GM21619 (cell line): ENCODE measurements at regions not wholly inside any gene's neighbourhood (a gene's known extent, or its start where the extent isn't known, plus 50 kb on each side); places are given as distances from the start of the nearest gene placed in this dataset.
"Not testable (repeated sequence)": the region's sequence is repeated elsewhere in the genome, so short reads cannot be mapped to it uniquely, and the experiment has no call there.

Experiments
- ATAC-seq: cut with Tn5 transposase; IDR thresholded peaks from one replicate; pipeline ENCODE4 v1.9.1; 2021; ENCODE audit not compliant: unreplicated experiment

DNA sequence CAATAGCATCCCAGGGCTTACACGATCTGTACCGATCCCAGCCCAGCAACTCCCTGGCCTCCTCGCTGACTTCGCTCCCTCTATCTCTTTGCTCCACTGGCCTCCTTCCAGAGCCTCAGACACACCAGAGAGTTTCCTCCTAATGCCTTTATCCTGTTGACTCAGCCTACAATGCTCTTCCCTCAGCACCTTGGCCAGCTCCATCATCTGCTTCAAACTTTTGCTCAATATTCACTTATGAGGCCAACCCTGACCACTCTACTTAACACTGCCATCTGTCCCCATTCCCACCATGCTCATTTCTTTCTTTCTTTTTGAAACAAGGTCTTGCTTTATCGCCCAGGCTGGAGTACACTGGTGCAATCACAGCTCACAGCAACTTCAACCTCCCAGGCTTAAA, 180.9 kb downstream of the CEP170 start:
- ATAC-seq = not testable (repeated sequence)

- not testable (repeated sequence) for ATAC-seq
These were observed 188.0 kb downstream of the CEP170 start for GRCh38 chr1:243067056-243067455.

DNA sequence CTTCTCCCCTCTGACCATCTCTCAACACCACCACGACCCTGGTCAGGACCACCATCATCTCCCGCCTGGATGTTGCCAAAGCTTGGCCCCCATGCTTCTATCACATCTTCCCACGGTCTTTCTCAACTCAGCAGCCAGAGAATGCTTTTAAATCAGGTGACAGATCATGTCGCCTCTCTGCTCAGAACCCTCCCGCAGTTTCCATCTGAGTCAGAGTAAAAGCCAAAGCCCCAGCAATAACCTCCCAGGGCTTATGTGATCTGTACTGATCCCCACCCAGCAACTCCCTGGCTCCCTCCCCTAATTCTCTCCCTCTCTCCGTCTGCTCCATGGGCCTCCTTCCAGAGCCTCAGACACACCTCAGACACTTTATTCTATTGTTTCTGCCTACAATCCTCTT, 193.1 kb downstream of the CEP170 start:
- ATAC-seq = not testable (repeated sequence)

DNA sequence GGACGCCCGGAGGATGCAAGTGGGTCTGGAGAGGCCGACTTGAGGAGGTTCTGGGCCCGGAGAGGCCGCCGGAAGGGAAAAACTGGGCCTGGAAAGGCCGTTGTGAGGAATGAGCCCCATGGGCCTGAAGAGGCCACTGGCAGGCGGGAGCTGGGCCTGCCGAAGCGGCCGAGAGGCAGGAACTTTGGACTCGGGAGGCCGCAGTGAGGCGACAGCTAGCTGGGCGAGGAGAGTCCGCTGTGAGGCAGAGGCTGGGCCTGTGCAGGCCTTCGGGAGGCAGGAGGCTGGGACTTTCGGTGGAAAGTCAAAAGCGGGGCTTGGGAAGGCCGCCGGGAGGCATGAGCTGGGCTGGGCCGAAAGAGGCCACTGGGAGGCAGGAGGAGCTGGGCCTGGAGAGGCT, 199.6 kb downstream of the CEP170 start:
- not testable (repeated sequence) for ATAC-seq

DNA sequence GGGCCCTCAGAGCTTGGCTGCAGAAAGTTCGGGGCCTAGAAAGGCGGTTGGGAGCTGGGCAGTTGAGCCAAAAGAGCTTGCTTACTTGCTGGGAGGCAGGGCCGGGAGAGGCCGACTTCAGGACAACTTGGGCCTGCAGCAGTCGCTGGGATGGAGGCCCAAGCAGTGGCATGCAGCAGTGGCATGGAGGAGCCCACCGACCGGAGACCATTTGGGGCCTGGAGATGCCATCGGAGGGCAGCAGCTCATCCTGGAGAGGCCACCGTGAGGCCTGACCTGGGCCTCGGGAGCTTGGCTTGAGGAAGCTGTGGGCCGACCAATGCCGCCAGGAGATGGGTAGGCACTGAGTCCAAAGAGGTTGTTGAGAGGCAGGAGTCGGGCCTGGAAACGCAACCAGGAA, 200.0 kb downstream of the CEP170 start:
- not testable (repeated sequence) for ATAC-seq

- not testable (repeated sequence) for ATAC-seq
These were observed 200.4 kb downstream of the CEP170 start for GRCh38 chr1:243054681-243055080.

DNA sequence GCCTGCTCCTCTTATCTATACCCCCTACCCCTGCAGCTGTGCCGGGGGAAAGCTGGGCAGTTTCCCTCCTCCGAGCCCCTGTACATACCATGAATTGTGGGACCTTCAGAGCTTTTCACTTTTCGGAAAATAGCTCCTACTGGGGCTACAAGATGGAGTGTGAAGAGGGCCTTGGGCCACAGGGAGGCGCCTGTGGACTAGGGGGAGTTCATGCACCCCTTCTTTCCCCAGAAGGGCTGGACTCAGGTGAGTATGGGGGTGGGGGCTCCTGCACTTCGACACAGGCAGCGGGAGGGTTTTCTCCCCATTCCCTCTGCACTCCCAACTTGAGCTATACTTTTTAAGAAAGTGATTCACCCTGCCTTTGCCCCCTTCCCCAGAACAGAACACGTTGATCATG, 202.0 kb downstream of the CEP170 start:
- not testable (repeated sequence) for ATAC-seq

GRCh38 chr1:243050613-243051012, 204.5 kb downstream of the CEP170 start:
- ATAC-seq = not testable (repeated sequence)

- not testable (repeated sequence) for ATAC-seq
These were observed 205.4 kb downstream of the CEP170 start for GRCh38 chr1:243049716-243050115.

DNA sequence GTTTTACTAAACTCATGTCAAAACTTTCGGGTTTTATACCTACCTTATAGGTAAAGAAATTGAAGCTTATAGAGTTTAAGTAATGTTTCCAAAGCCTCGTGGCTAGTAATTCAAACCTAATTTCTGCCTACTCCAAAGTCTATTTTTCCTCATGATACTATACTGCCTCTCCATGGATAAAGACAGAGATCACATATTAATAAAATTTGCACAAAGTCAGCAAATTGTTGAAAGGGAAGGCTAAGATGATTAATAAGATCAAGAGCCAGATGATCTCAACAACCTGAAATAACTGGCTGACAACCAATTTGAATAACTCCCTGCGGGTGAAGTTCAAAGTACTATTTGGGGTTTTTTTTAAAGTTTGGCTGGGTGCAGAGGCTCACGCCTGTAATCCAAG, 233.7 kb downstream of the CEP170 start:
- not testable (repeated sequence) for ATAC-seq

- ATAC-seq = not testable (repeated sequence)
These were observed 235.9 kb downstream of the CEP170 start for GRCh38 chr1:243019030-243019635.

GRCh38 chr1:243010719-243011118, 244.4 kb downstream of the CEP170 start:
- not testable (repeated sequence) for ATAC-seq

GRCh38 chr1:243001003-243001402, 254.1 kb downstream of the CEP170 start:
- not testable (repeated sequence) for ATAC-seq

GRCh38 chr1:242992776-242993175, 262.3 kb downstream of the CEP170 start:
- ATAC-seq = not testable (repeated sequence)

DNA sequence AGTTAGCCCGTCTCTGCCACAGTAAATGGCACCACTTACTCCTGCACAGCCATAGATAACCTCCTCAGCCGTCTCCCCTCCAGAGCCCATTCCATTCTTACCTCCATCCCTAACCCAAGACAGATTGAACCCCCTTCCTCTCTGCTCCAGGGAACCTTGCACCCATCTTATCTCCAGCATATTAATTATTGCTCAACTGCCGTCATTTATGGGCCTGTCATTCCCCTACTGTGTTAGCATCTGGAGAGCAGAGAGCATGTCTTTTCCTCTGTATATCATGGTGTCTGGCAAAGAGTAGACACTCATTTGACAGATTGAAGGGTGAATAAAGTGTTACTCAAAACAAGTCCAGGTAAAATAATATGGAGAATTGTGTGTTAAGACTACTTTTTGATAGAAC, 270.0 kb downstream of the CEP170 start:
- ATAC-seq = not testable (repeated sequence)

- ATAC-seq = not testable (repeated sequence)
These were observed 281.7 kb downstream of the CEP170 start for GRCh38 chr1:242973341-242973740.

GRCh38 chr1:242966892-242967291, 288.2 kb downstream of the CEP170 start:
- no peak for ATAC-seq

- not testable (repeated sequence) for ATAC-seq
These were observed 295.7 kb downstream of the CEP170 start for GRCh38 chr1:242959397-242959796.

- not testable (repeated sequence) for ATAC-seq
These were observed 300.1 kb downstream of the CEP170 start for GRCh38 chr1:242954945-242955344.

GRCh38 chr1:242946206-242946605, 308.9 kb downstream of the CEP170 start:
- no peak for ATAC-seq

- not testable (repeated sequence) for ATAC-seq
These were observed 318.4 kb downstream of the CEP170 start for GRCh38 chr1:242936725-242937124.

DNA sequence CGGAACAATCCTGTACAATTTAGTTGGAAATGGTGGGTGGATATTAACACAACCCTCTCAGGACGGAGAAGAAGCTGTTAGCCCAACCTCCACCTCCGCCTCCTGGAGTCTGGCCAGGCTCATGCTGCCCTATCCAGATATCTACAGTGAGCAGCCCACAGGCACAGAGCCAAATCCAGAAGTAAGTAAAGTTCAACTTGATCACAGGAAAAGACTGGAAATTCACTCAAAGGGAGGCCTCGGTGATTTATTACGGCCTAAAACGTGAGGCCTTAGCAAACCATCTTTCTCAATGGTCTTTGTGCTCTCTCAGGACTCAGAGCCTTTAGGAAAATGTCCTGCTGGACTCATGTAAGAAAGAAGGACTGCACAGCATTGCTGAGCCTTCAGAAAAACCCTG, 330.4 kb downstream of the CEP170 start:
- ATAC-seq = not testable (repeated sequence)

- not testable (repeated sequence) for ATAC-seq
These were observed 331.5 kb downstream of the CEP170 start for GRCh38 chr1:242923603-242924002.
